H9 (cell line): ENCODE measurements at regions not wholly inside any gene's neighbourhood (a gene's known extent, or its start where the extent isn't known, plus 50 kb on each side); places are given as distances from the start of the nearest gene placed in this dataset.

Experiments
- DNase-seq: peaks from one replicate; pipeline ENCODE4 v3.0.0-alpha.2; 2017
- H2AFZ ChIP-seq: one replicate; pipeline ENCODE4 v1.6.1; 2013; ENCODE audit warnings: mild to moderate bottlenecking, low read length, control low read depth, moderate library complexity
- H2AK5ac ChIP-seq: 2 replicates; pipeline ENCODE4 v1.6.1; 2013; ENCODE audit warnings: low read length, control low read depth, mixed read lengths; ENCODE audit not compliant: insufficient read length
- H2BK120ac ChIP-seq: one replicate; pipeline ENCODE4 v1.6.1; 2013; ENCODE audit warnings: low read depth, mild to moderate bottlenecking, low read length, control low read depth, inconsistent platforms; ENCODE audit not compliant: poor library complexity, severe bottlenecking
- H2BK12ac ChIP-seq: 2 replicates; pipeline ENCODE4 v1.6.1; 2013; ENCODE audit warnings: low read length, control low read depth, mixed read lengths, low read depth; ENCODE audit not compliant: insufficient read length
- H2BK15ac ChIP-seq: 2 replicates; pipeline ENCODE4 v1.6.1; 2013; ENCODE audit warnings: low read depth, low read length, control low read depth
- H2BK20ac ChIP-seq: one replicate; pipeline ENCODE4 v1.6.1; 2013; ENCODE audit warnings: low read depth, mild to moderate bottlenecking, low read length, control low read depth, inconsistent platforms; ENCODE audit not compliant: poor library complexity, severe bottlenecking
- H2BK5ac ChIP-seq: 2 replicates; pipeline ENCODE4 v1.6.1; 2013; ENCODE audit warnings: low read length, control low read depth, mixed read lengths; ENCODE audit not compliant: insufficient read length
- H3K14ac ChIP-seq: 2 replicates; pipeline ENCODE4 v1.6.1; 2013; ENCODE audit warnings: low read length, control low read depth; ENCODE audit not compliant: insufficient read depth
- H3K18ac ChIP-seq: 2 replicates; pipeline ENCODE4 v1.6.1; 2013; ENCODE audit warnings: low read depth, mild to moderate bottlenecking, mixed read lengths, low read length, control low read depth; ENCODE audit not compliant: insufficient read length
- H3K23ac ChIP-seq: 2 replicates; pipeline ENCODE4 v1.6.1; 2013; ENCODE audit warnings: low read length, control low read depth, mixed read lengths, low read depth; ENCODE audit not compliant: insufficient read length
- H3K23me2 ChIP-seq: 2 replicates; pipeline ENCODE4 v1.6.1; 2013; ENCODE audit warnings: low read depth, mild to moderate bottlenecking, mixed read lengths, low read length, control low read depth; ENCODE audit not compliant: insufficient read length, poor library complexity, severe bottlenecking
- H3K27ac ChIP-seq: 2 replicates; pipeline ENCODE4 v1.5.1; 2013; ENCODE audit warnings: low read length, control low read depth, mixed read lengths, low read depth; ENCODE audit not compliant: insufficient read length
- H3K27me3 ChIP-seq: 2 replicates; pipeline ENCODE4 v1.6.1; 2013; ENCODE audit warnings: low read length, control low read depth, inconsistent platforms; ENCODE audit not compliant: insufficient read depth
- H3K4ac ChIP-seq: 2 replicates; pipeline ENCODE4 v1.6.1; 2013; ENCODE audit warnings: low read depth, mild to moderate bottlenecking, control low read depth, inconsistent platforms, low read length, moderate library complexity
- H3K4me1 ChIP-seq: 2 replicates; pipeline ENCODE4 v1.6.1; 2013; ENCODE audit warnings: low read length, control low read depth, inconsistent platforms; ENCODE audit not compliant: insufficient read depth
- H3K4me2 ChIP-seq: 2 replicates; pipeline ENCODE4 v1.6.1; 2013; ENCODE audit warnings: low read length, control low read depth, mixed read lengths; ENCODE audit not compliant: insufficient read length, insufficient read depth
- H3K56ac ChIP-seq: 2 replicates; pipeline ENCODE4 v1.6.1; 2013; ENCODE audit warnings: low read depth, mild to moderate bottlenecking, mixed read lengths, low read length, control low read depth; ENCODE audit not compliant: insufficient read length
- H3K79me1 ChIP-seq: 2 replicates; pipeline ENCODE4 v1.6.1; 2013; ENCODE audit warnings: low read depth, mild to moderate bottlenecking, moderate library complexity, low read length, control low read depth, inconsistent platforms; ENCODE audit not compliant: insufficient read depth, poor library complexity, severe bottlenecking
- H3K79me2 ChIP-seq: 2 replicates; pipeline ENCODE4 v1.6.1; 2013; ENCODE audit warnings: low read length, control low read depth, inconsistent platforms; ENCODE audit not compliant: insufficient read depth
- H3K9ac ChIP-seq: 2 replicates; pipeline ENCODE4 v1.6.1; 2013; ENCODE audit warnings: low read length, control low read depth, mixed read lengths; ENCODE audit not compliant: insufficient read length; ENCODE audit errors: extremely low read depth
- H3K9me3 ChIP-seq: one replicate; pipeline ENCODE4 v1.6.1; 2013; ENCODE audit warnings: low read depth, low read length, inconsistent platforms; ENCODE audit not compliant: control insufficient read depth
- H3T11ph ChIP-seq: one replicate; pipeline ENCODE4 v1.6.1; 2013; ENCODE audit warnings: mild to moderate bottlenecking, low read length, control low read depth, inconsistent platforms
- H4K20me1 ChIP-seq: one replicate; pipeline ENCODE4 v1.6.1; 2013; ENCODE audit not compliant: control insufficient read depth, insufficient read length, insufficient read depth
- H4K5ac ChIP-seq: 2 replicates; pipeline ENCODE4 v1.6.1; 2013; ENCODE audit warnings: low read depth, mild to moderate bottlenecking, mixed read lengths, low read length, control low read depth; ENCODE audit not compliant: insufficient read length
- H4K8ac ChIP-seq: replicated peaks from 2 replicates; pipeline ENCODE4 v1.6.1; 2013; ENCODE audit warnings: low read length, control low read depth, mixed read lengths, low read depth; ENCODE audit not compliant: insufficient read length
- H4K91ac ChIP-seq: 2 replicates; pipeline ENCODE4 v1.6.1; 2013; ENCODE audit warnings: low read depth, mild to moderate bottlenecking, moderate library complexity, mixed read lengths, low read length, control low read depth; ENCODE audit not compliant: insufficient read length
- H3K27ac Mint-ChIP-seq, 3 experiments: 2 replicates in 2 of 3; 3 replicates in 1 of 3; pipeline ENCODE4 v1.8.0; 2020 to 2021; ENCODE audit warnings: mixed read lengths in 3 of 3, mild to moderate bottlenecking in 1 of 3, moderate library complexity in 1 of 3
- H3K27me3 Mint-ChIP-seq: 2 replicates; pipeline ENCODE4 v1.8.0; 2021; ENCODE audit warnings: low read depth, mild to moderate bottlenecking, moderate library complexity, mixed read lengths
- H3K36me3 Mint-ChIP-seq, 3 experiments: 2 replicates in 2 of 3; 3 replicates in 1 of 3; pipeline ENCODE4 v1.8.0; 2020 to 2021; ENCODE audit warnings: low read depth in 3 of 3, mixed read lengths in 3 of 3; ENCODE audit not compliant: insufficient read depth in 1 of 3
- H3K4me1 Mint-ChIP-seq, 2 experiments: 2 replicates each; pipeline ENCODE4 v1.8.0; 2020; ENCODE audit warnings: mixed read lengths in 2 of 2
- H3K4me3 Mint-ChIP-seq, 2 experiments: 2 replicates in 1 of 2; 3 replicates in 1 of 2; pipeline ENCODE4 v1.8.0; 2020 to 2021; ENCODE audit warnings: mild to moderate bottlenecking in 2 of 2, mixed read lengths in 2 of 2, moderate library complexity in 1 of 2
- H3K9me3 Mint-ChIP-seq, 2 experiments: 2 replicates in 1 of 2; 3 replicates in 1 of 2; pipeline ENCODE4 v1.8.0; 2020; ENCODE audit warnings: mild to moderate bottlenecking in 2 of 2, mixed read lengths in 2 of 2, moderate library complexity in 1 of 2
- WGBS: extraction: QIAGEN DNeasy Blood & Tissue Kit; methylation state at CpG from one replicate; pipeline ENCODE4 v1.1.7; 2013; ENCODE audit warnings: missing lambda C conversion rate, low lambda C conversion rate, mixed read lengths; ENCODE audit not compliant: insufficient read length; ENCODE audit errors: extremely low coverage; 5-methylcytosine and 5-hydroxymethylcytosine counted together
- TF ChIP-seq, protein P1 (sequence below): fragments of 200-600 bp; sonication (generic); conservative IDR thresholded peaks from 3 replicates; pipeline ENCODE4 v1.8.0; 2021; ENCODE audit warnings: antibody characterized with exemption, mild to moderate bottlenecking

DNA sequence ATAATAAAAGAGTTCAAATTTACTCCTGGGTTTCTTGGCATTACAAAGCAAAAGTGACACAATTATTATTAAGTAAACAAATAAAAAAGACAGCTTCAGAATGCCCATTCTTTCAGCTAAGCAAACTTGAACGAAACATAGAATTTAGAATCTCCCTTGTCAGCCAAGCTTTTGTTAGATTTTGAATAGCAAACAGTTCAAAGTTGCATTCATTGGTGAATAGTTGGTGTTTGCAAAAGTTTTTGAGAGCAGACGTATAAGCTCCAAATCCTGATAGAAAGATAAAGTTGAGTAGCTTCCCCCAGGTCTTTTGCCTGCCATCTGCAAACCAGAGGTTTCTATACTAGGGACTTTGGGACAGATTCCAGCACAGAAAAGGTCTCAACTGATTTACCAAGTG, 434.3 kb upstream of the TNP1 start:
- Histone ChIP-seq H3K79me2 (no peaks in the 10 kb centered on the region), H4K8ac (no peak overlapping the region), H2AK5ac (no peak overlapping the region), H3K23me2 (no peaks in the 10 kb centered on the region), H3K4ac (no peak overlapping the region), H3K18ac (no peak overlapping the region), H4K20me1 (no peaks in the 10 kb centered on the region), H4K5ac (no peak overlapping the region), H3K56ac (no peak overlapping the region), H3K27me3 (no peaks in the 10 kb centered on the region), H3K9me3 (no peaks in the 10 kb centered on the region), H3K4me2 (no peak overlapping the region), H2BK120ac (no peak overlapping the region), H3K79me1 (no peaks in the 10 kb centered on the region), H3T11ph (no peak overlapping the region), H2AFZ (no peak overlapping the region), H3K4me1 (peaks cover 8% of the 10 kb centered on the region; the same call in 1 of the 2 replicates), H3K23ac (no peak overlapping the region), H3K9ac (no peak overlapping the region), H2BK15ac (no peak overlapping the region), H4K91ac (no peak overlapping the region), H2BK20ac (no peak overlapping the region), H2BK5ac (no peak overlapping the region), H3K27ac (no peak overlapping the region), H3K14ac (no peak overlapping the region), H2BK12ac (no peak overlapping the region)
- WGBS: no CpG with 5 or more reads among the region's 2 CpGs
- H3K4me3 Mint-ChIP-seq: no peak overlapping the region
- H3K36me3 Mint-ChIP-seq: peaks cover 0 to 12% (median 4%) of the 10 kb centered on the region in 3 experiments; a peak in 3 of 7 replicates
- H3K4me1 Mint-ChIP-seq: peaks cover 12 to 15% of the 10 kb centered on the region in 2 experiments
- H3K9me3 Mint-ChIP-seq: peaks cover 7 to 10% of the 10 kb centered on the region in 2 experiments
- no peak overlapping the region for H3K27ac Mint-ChIP-seq
- TF ChIP-seq, protein P1, sequence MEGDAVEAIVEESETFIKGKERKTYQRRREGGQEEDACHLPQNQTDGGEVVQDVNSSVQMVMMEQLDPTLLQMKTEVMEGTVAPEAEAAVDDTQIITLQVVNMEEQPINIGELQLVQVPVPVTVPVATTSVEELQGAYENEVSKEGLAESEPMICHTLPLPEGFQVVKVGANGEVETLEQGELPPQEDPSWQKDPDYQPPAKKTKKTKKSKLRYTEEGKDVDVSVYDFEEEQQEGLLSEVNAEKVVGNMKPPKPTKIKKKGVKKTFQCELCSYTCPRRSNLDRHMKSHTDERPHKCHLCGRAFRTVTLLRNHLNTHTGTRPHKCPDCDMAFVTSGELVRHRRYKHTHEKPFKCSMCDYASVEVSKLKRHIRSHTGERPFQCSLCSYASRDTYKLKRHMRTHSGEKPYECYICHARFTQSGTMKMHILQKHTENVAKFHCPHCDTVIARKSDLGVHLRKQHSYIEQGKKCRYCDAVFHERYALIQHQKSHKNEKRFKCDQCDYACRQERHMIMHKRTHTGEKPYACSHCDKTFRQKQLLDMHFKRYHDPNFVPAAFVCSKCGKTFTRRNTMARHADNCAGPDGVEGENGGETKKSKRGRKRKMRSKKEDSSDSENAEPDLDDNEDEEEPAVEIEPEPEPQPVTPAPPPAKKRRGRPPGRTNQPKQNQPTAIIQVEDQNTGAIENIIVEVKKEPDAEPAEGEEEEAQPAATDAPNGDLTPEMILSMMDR: no peak
- peaks cover 38% of the 10 kb centered on the region for H3K27me3 Mint-ChIP-seq
- DNase-seq: no peak
